ENCODE measurements at regions not wholly inside any gene's neighbourhood (a gene's known extent, or its start where the extent isn't known, plus 50 kb on each side); places are given as distances from the start of the nearest gene placed in this dataset.
A peak's percentile ranks its signal among the peaks of the same experiment; 100 is the strongest.
"Not testable (repeated sequence)": the region's sequence is repeated elsewhere in the genome, so short reads cannot be mapped to it uniquely, and the experiment has no call there.

DNA sequence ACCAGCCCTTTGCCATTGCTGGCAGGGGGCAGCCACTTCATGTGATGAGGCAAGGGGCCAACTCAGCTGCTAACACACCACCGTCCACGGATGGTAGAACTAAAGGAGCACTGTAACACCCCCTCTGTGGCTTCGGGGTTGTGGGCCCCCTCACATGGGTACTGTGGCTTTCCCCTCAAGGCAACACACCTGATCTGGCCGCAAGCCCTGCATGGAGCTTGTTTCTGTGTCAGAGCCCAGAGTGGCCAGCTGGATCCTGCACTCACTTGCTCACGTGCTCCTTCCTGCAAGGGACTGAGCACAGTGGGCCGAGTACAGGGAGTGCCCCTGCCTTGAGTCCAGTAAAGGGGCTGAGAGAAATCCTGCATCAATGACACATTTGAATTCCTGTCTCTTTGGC, 507.4 kb upstream of the SMC2 start:
- peak; percentile 41 for ATAC-seq
- no peaks in the 10 kb centered on the region for H3K36me3 Mint-ChIP-seq
- peaks cover 7% of the 10 kb centered on the region for H3K9me3 Mint-ChIP-seq
- H3K27me3 Mint-ChIP-seq = no peaks in the 10 kb centered on the region
- H3K4me1 Mint-ChIP-seq = no peaks in the 10 kb centered on the region
- no peak overlapping the region for H3K4me3 Mint-ChIP-seq
- no peak overlapping the region for H3K27ac Mint-ChIP-seq

DNA sequence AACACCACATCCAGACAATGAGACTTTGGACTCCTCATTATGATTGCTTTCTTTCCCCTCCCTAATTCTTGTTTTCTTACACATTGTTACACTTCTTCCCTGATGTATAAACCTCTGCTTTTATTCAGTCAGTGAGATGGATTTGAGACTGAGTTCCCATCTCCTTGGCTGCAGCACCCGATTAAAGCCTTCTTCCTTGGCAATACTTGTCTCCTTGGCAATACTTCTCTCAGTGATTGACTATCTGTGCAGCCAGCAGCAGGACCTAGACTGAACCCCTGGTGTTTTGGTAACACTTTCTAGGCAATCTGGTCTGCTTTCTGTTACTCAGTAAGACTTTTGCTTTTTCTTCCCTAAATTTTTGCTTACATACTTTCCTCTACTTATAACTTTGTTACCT, 492.8 kb upstream of the SMC2 start:
- Mint-ChIP-seq H3K4me1 (no peaks in the 10 kb centered on the region), H3K27ac (no peak overlapping the region), H3K9me3 (peaks cover 9% of the 10 kb centered on the region), H3K4me3 (no peak overlapping the region), H3K27me3 (no peaks in the 10 kb centered on the region), H3K36me3 (no peaks in the 10 kb centered on the region)
- ATAC-seq = no peak

DNA sequence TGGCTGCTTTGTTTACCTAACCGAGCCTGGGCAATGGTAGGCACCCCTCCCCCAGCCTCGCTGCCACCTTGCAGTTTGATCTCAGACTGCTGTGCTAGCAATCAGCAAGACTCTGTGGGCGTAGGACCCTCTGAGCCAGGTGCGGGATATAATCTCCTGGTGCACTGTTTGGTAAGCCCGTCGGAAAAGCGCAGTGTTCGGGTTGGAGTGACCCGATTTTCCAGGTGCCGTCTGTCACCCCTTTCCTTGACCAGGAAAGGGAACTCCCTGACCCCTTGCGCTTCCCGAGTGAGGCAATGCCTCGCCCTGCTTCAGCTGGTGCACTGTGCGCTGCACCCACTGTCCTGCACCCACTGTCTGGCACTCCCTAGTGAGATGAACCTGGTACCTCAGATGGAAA, 482.2 kb upstream of the SMC2 start:
- ATAC-seq, H3K27ac Mint-ChIP-seq, H3K4me1 Mint-ChIP-seq, H3K36me3 Mint-ChIP-seq, H3K9me3 Mint-ChIP-seq, H3K4me3 Mint-ChIP-seq, H3K27me3 Mint-ChIP-seq: not testable (repeated sequence)

DNA sequence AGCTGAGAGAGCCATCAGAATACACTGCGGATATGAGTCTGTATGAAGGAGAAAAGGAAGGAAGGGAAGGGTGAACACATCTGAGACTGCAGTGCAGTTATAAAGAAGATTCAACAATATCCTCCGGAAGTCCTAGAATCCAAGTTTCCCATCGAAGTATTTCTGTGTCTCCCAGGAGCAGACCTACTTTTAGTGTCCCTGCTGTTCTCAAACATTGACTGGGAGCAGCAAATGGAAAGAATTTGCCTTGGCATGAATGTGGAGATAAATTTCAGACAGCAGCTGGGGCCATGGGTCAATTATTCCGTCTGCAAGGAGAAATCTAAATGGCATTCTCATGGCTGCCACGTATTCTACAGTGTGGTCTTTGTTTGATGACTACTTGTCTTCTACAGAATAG, 478.1 kb upstream of the SMC2 start:
- Mint-ChIP-seq H3K27me3 (no peaks in the 10 kb centered on the region), H3K4me1 (no peaks in the 10 kb centered on the region), H3K27ac (no peak overlapping the region), H3K4me3 (no peak overlapping the region), H3K36me3 (no peaks in the 10 kb centered on the region), H3K9me3 (peaks cover 2% of the 10 kb centered on the region)
- ATAC-seq = no peak

DNA sequence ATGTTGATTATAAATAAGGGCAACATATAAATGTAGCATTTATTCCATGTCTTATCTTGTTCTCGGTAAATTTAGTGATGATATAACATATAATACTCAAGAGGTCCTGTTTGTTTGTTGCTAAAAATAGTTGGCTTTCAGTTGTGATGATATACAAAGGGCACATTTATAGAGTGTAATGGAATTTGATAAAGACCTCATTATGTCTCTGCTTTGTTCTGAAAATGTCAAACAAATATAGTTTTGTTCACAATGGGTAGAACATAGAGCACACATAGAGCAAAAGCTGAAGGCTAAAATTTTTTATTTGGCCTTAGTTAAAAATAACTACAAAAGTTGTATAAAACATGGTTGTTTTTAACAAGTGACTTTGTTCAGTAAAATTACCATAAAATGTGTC, 477.1 kb upstream of the SMC2 start:
- no peak overlapping the region for H3K4me3 Mint-ChIP-seq
- H3K9me3 Mint-ChIP-seq = peaks cover 7% of the 10 kb centered on the region

DNA sequence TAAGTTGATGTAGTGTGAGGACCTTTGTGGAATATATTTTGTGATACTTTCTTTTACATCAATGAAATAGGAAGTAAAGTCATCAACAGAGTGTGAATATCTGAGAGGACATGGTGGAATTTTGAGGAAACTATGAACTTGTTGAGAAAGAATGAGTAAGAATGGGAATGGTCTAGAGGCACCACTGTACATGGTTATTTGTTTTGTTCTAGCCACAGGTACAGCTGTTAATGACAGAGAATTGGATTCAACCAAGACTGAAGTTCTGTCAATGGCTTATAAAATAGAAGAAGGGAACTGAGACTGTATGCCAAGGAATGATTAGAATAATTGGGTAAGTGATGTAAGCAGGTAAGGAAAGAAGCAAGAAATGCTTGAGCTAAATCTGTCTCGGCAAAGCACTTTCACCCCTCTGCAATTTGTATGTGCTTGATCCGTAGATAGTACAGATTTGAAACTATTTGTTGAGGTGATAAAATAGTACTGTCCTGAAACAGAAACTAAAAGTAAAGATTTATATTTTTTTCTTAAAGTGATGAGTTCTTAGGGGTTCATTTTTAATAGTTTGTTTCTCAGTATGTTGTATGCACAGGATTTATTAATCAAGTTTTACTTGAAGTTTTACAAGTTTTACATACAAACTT, 468.8 kb upstream of the SMC2 start:
- no peak overlapping the region for H3K27ac Mint-ChIP-seq
- H3K4me3 Mint-ChIP-seq = no peak overlapping the region
- no peaks in the 10 kb centered on the region for H3K4me1 Mint-ChIP-seq
- no peak for ATAC-seq
- peaks cover 7% of the 10 kb centered on the region for H3K9me3 Mint-ChIP-seq
- no peaks in the 10 kb centered on the region for H3K36me3 Mint-ChIP-seq
- no peaks in the 10 kb centered on the region for H3K27me3 Mint-ChIP-seq

More for the DNA sequence above, 477.1 kb upstream of the SMC2 start:
- no peaks in the 10 kb centered on the region for H3K27me3 Mint-ChIP-seq
- no peak for ATAC-seq
- H3K4me1 Mint-ChIP-seq = no peaks in the 10 kb centered on the region
- no peaks in the 10 kb centered on the region for H3K36me3 Mint-ChIP-seq
- no peak overlapping the region for H3K27ac Mint-ChIP-seq

DNA sequence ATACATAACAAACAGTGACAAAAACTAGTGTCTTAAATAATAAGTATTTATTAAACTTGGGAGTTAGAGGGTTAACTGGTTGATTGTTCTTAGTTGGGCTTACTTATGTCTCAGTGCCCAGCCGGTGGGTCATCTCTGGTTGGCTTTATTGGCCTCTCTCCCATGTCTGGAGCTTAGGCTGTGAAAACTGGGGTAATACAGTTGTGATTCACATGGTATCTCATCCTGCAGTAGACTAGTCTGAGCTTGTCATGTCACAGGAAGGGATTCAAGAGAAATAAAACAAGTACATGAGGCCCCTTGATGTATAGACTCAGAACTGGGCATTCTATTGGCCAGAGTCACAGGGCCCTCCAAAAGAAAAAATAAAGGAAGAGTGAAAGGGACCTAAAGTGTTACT, 466.4 kb upstream of the SMC2 start:
- Mint-ChIP-seq H3K4me3 (no peak overlapping the region), H3K9me3 (peaks cover 2% of the 10 kb centered on the region), H3K27me3 (no peaks in the 10 kb centered on the region), H3K36me3 (no peaks in the 10 kb centered on the region), H3K27ac (no peak overlapping the region), H3K4me1 (no peaks in the 10 kb centered on the region)
- no peak for ATAC-seq

DNA sequence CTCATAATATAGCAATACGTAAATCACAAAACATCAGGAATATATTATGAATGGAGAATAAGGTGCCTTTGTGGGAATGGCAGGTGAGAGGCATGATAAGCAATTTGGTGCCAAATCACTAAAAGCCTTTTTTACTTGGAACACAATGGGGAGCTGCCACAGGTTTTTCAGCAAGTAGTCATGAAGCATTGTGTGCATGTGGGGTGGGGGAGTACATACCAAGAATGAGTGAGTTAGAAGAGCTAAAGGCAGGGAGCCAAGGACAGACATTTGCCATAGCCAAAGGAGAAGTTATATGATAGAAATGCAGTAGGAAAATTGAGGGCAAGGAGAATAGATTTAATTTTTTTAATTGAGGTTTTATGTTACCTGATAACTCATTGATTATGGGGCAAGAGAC, 445.0 kb upstream of the SMC2 start:
- H3K27ac Mint-ChIP-seq = no peak overlapping the region

DNA sequence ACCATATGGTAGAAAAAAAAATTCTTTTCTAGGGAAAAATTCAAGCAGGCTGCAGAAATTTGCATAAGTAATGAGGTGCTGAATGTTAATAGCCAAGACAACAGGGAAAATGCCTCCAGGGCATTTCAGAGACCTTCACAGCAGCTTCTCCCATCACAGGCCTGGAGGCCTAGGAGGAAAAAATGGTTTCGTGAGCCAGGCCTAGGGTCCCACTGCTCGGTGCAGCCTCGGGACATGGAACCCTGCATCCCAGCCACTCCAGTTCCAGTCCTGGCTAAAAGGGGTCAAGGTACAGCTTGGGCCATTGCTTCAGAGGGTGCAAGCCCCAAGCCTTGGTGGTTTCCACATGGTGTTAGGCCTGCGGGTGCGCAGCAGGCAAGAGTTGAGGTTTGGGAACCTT, 436.0 kb upstream of the SMC2 start:
- Mint-ChIP-seq H3K27ac (no peak overlapping the region), H3K4me3 (no peak overlapping the region), H3K36me3 (no peaks in the 10 kb centered on the region), H3K9me3 (peaks cover 19% of the 10 kb centered on the region), H3K4me1 (no peaks in the 10 kb centered on the region), H3K27me3 (no peaks in the 10 kb centered on the region)
- ATAC-seq = no peak

More for the DNA sequence above, 445.0 kb upstream of the SMC2 start:
- Mint-ChIP-seq H3K9me3 (peaks cover 2% of the 10 kb centered on the region), H3K27me3 (no peaks in the 10 kb centered on the region), H3K4me3 (no peak overlapping the region), H3K4me1 (no peaks in the 10 kb centered on the region), H3K36me3 (no peaks in the 10 kb centered on the region)
- no peak for ATAC-seq

DNA sequence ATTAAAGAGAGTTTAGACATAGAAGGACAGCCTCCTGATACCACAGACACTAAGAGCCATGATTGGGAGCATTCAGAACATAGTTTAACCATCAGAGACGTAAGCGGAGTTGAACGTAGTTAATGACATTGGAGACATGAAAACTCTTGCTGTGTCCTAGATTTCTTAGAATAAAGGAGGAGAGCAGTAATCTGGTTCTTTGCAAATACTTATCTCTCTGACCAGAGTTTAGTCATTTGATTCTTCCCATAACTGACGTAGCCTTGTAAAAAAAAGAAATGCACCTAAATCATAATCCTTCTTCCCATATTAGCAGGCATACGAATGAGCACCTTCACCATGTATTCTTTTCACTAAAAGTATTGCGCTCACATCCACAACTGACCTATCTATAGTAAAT, 433.3 kb upstream of the SMC2 start:
- no peak for ATAC-seq
- no peaks in the 10 kb centered on the region for H3K27me3 Mint-ChIP-seq
- peaks cover 18% of the 10 kb centered on the region for H3K9me3 Mint-ChIP-seq
- H3K4me3 Mint-ChIP-seq = no peak overlapping the region
- no peaks in the 10 kb centered on the region for H3K36me3 Mint-ChIP-seq
- no peaks in the 10 kb centered on the region for H3K4me1 Mint-ChIP-seq
- H3K27ac Mint-ChIP-seq = no peak overlapping the region

DNA sequence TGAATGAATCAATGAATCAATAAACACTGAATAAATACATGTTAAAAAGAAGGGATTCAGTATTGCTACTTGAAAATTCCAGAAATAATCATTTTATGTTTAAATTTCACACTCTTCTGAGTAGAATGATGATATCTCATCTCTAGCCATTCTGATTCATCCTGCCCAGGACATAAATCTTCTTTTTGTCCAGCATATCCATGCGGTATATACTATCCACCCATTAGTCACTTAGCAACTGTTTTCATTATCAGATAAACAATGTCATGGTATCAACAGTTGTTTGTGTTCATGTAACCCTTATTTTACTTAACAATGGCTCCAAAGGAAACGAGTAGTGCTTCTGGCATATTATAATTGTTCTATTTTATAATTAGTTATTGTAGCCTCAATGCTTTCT, 432.4 kb upstream of the SMC2 start:
- H3K4me1 Mint-ChIP-seq = no peaks in the 10 kb centered on the region
- peaks cover 13% of the 10 kb centered on the region for H3K9me3 Mint-ChIP-seq
- H3K4me3 Mint-ChIP-seq = no peak overlapping the region
- H3K27ac Mint-ChIP-seq = no peak overlapping the region
- no peaks in the 10 kb centered on the region for H3K36me3 Mint-ChIP-seq
- H3K27me3 Mint-ChIP-seq = no peaks in the 10 kb centered on the region
- no peak for ATAC-seq

DNA sequence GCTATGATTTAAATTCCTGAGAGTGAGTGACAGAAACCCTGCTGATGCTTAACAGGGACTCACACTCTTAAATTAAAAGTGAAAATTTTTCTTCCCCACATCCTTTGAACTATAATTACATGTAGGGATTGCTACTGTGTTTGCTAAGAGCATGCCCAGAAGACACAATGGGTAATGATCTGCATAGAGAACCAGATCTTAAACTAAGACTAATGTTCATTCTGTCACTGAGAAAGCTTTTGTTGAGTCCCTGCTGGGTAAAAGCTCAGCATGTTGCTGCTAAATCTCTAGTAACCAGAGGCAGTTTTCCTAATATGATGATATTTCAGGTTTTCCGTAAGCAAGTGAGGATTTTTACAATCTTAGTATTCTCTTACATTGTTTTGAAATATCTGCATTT, 424.8 kb upstream of the SMC2 start:
- Mint-ChIP-seq H3K27ac (no peak overlapping the region), H3K36me3 (no peaks in the 10 kb centered on the region), H3K9me3 (peaks cover 3% of the 10 kb centered on the region), H3K4me3 (no peak overlapping the region), H3K27me3 (no peaks in the 10 kb centered on the region), H3K4me1 (no peaks in the 10 kb centered on the region)
- no peak for ATAC-seq

DNA sequence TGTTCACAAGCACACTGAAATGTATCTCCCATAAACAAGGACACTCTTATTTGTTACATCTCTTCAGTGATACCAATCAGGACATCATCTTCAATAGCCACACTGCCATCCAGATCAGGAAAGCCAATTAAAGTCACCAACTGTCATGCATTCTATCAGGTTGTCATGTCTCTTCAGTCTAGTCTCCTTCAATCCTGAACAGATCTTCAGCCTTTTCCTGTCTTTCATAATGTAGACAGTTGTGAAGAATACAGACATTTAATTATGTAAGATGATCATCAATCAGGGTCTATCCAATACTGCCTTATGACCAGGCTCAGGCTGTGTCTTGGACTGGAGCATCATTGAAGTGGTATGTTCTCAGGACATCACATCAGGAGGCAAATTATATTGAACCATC, 419.8 kb upstream of the SMC2 start:
- Mint-ChIP-seq H3K4me3 (no peak overlapping the region), H3K36me3 (no peaks in the 10 kb centered on the region), H3K27ac (no peak overlapping the region), H3K27me3 (no peaks in the 10 kb centered on the region), H3K4me1 (no peaks in the 10 kb centered on the region), H3K9me3 (peaks cover 6% of the 10 kb centered on the region)
- no peak for ATAC-seq

DNA sequence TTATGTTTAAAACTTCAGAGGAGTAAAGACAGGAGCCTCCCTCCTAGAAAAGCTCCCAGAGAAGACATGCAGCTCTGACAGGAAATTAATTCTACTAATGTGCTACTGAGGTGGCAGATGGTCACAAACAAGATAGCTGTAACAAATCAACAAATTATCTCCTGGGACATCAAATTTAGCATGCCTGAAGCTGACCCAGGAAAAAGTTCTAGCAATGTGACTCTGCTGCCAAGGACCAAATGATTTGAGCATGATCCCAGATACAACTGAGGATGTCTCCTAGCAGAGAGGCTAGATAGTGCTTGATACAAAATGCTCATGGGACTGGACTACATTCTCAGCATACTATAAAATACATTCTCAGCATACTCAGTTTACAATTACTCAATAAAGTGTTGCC, 413.5 kb upstream of the SMC2 start:
- no peaks in the 10 kb centered on the region for H3K9me3 Mint-ChIP-seq
- H3K4me1 Mint-ChIP-seq = no peaks in the 10 kb centered on the region
- H3K27ac Mint-ChIP-seq = no peak overlapping the region
- H3K27me3 Mint-ChIP-seq = no peaks in the 10 kb centered on the region
- ATAC-seq = no peak
- no peaks in the 10 kb centered on the region for H3K36me3 Mint-ChIP-seq
- no peak overlapping the region for H3K4me3 Mint-ChIP-seq

DNA sequence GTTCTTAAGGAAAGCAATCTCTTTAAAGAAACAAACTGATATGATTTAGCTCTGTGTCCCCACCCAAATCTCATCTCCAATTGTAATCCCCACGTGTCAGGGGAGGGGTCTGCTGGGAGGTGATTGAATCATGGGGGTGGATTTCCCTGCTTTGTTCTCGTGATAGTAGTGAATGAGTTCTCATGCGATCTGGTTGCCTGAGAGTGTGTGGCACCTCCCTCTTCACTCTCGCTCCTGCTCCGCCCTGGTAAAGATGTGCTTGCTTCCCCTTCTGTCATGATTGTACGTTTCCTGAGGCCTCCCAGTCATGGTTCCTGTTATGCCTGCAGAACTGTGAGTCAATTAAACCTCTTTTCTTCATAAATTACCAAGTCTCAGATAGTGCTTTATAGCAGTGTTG, 412.7 kb upstream of the SMC2 start:
- Mint-ChIP-seq H3K27me3 (no peaks in the 10 kb centered on the region), H3K9me3 (no peaks in the 10 kb centered on the region), H3K4me1 (no peaks in the 10 kb centered on the region), H3K36me3 (no peaks in the 10 kb centered on the region), H3K27ac (no peak overlapping the region), H3K4me3 (no peak overlapping the region)
- no peak for ATAC-seq

DNA sequence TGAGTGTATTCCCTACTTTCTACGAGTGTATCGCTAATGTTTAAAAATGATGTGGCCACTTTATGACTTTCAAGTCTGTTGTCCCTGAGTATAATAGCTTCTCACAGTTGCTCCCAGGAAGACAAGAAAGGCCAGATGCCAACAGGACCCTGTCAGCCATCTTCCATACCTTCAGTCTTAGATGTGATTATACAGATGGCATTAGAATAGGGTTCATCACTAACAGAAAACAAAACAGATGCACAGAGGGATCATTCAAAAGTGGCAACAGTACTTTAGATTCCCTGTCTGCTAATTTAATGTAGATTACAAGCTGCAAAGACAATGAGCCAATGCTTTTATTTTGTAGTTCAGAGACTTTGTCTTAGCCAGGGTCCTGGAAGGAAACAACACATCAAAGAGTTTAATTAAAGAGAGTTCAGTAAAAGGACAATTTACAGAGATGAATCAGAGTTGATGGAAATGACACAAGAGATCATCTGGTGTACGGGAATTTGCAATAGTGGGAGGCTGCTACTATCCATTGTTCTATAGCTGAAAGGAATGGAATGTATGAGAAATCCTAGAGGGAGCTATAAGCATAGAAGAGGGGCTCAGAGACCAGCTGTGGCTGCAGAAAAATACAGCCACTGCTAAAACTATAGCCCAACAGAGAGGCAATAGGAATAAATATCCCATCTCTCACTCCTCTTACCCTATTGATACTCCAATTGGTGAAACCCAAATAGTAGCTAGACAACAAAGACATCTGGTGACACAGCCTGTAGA, 393.7 kb upstream of the SMC2 start:
- no peak overlapping the region for H3K27ac Mint-ChIP-seq
- H3K36me3 Mint-ChIP-seq = no peaks in the 10 kb centered on the region
- no peak for ATAC-seq
- H3K4me3 Mint-ChIP-seq = no peak overlapping the region
- H3K27me3 Mint-ChIP-seq = no peaks in the 10 kb centered on the region
- no peaks in the 10 kb centered on the region for H3K4me1 Mint-ChIP-seq
- H3K9me3 Mint-ChIP-seq = no peaks in the 10 kb centered on the region

Data from stimulated activated memory B cell treated with anti-CD40 and anti-IgM and Interleukin-4, amounts not matched to agents 10 μg/mL and 1 μg/mL and 100 μg/mL, for 72 hours (primary cell).